ENCODE measurements at regions not wholly inside any gene's neighbourhood (a gene's known extent, or its start where the extent isn't known, plus 50 kb on each side); places are given as distances from the start of the nearest gene placed in this dataset.
A peak's percentile ranks its signal among the peaks of the same experiment; 100 is the strongest.

GRCh38 chr5:37905230-37905629 lies 65.4 kb upstream of the GDNF start (continued):
- TF ChIP-seq KLF16 (tag by site-specific recombination; IDR thresholded peaks at IDR 0.05) (no peak), ZNF558 (tag by site-specific recombination; IDR thresholded peaks at IDR 0.05) (no peak), ZBTB21 (tag by site-specific recombination; IDR thresholded peaks at IDR 0.05) (no peak), SCRT1 (tag by site-specific recombination; IDR thresholded peaks at IDR 0.05; ENCODE audit: borderline replicate concordance) (no peak), ZBTB7A (tag by site-specific recombination; IDR thresholded peaks at IDR 0.05; ENCODE audit: low read depth) (no peak), ZNF354C (tag by site-specific recombination; IDR thresholded peaks at IDR 0.05; ENCODE audit: borderline replicate concordance, low read depth) (no peak), ZNF449 (tag by site-specific recombination; IDR thresholded peaks at IDR 0.05) (no peak), ZNF341 (tag by site-specific recombination; IDR thresholded peaks at IDR 0.05; ENCODE audit: low read depth) (no peak), ZSCAN18 (tag by site-specific recombination; IDR thresholded peaks at IDR 0.05) (no peak)

GRCh38 chr5:37902323-37902722 lies 62.5 kb upstream of the GDNF start:
- Histone ChIP-seq H3K27ac (ENCODE audit: extremely low read depth, low read depth, low read length) (no peak overlapping the region), H3K4me1 (ENCODE audit: control insufficient read depth, insufficient read depth, low read length) (no peaks in the 10 kb centered on the region), H3K9me3 (ENCODE audit: control insufficient read depth, insufficient read depth, low read depth, low read length) (no peaks in the 10 kb centered on the region; the same call in 1 of the 2 replicates), H3K36me3 (ENCODE audit: control insufficient read depth in 2 of 2, insufficient read depth in 1 of 2, low read length in 2 of 2) (no peaks in the 10 kb centered on the region), H3K4me3 (ENCODE audit: low read depth, low read length) (no peak overlapping the region)
- TF ChIP-seq SALL2 (tag by site-specific recombination; IDR thresholded peaks at IDR 0.05; ENCODE audit: borderline replicate concordance) = no peak
- no peak for TF ChIP-seq ZNF514 (tag by site-specific recombination; IDR thresholded peaks at IDR 0.05)
- no peak for TF ChIP-seq ZNF394 (tag by site-specific recombination; IDR thresholded peaks at IDR 0.05; ENCODE audit: borderline replicate concordance)
- TF ChIP-seq ZNF600 (tag by site-specific recombination; IDR thresholded peaks at IDR 0.05) = no peak
- TF ChIP-seq ZNF324 (tag by site-specific recombination; IDR thresholded peaks at IDR 0.05) = no peak
- ChIA-PET CTCF (interaction anchor here (0.7 to 0.9 kb wide), 2 partner anchors 69 to 216 kb away, joined by 3 read pairs; no protein-coding TSS in a partner anchor), POLR2A (no interaction called here)

GRCh38 chr5:37900692-37901091 lies 60.9 kb upstream of the GDNF start:
- Histone ChIP-seq H3K36me3 (ENCODE audit: control insufficient read depth in 2 of 2, insufficient read depth in 1 of 2, low read length in 2 of 2) (no peaks in the 10 kb centered on the region), H3K4me3 (ENCODE audit: low read depth, low read length) (no peak overlapping the region), H3K27ac (ENCODE audit: extremely low read depth, low read depth, low read length) (no peak overlapping the region), H3K9me3 (ENCODE audit: control insufficient read depth, insufficient read depth, low read depth, low read length) (no peaks in the 10 kb centered on the region; the same call in 1 of the 2 replicates), H3K4me1 (ENCODE audit: control insufficient read depth, insufficient read depth, low read length) (no peaks in the 10 kb centered on the region)
- TF ChIP-seq ZNF221 (tag by site-specific recombination; IDR thresholded peaks at IDR 0.05; ENCODE audit: borderline replicate concordance) (no peak), CTCF (tag by site-specific recombination; IDR thresholded peaks at IDR 0.05) (peak; percentile 66), ZNF664 (tag by site-specific recombination; IDR thresholded peaks at IDR 0.05) (no peak), ZNF654 (tag by site-specific recombination; IDR thresholded peaks at IDR 0.05; ENCODE audit: low read depth) (peak; percentile 35), ZNF843 (tag by site-specific recombination; IDR thresholded peaks at IDR 0.05) (no peak), SCRT2 (tag by site-specific recombination; IDR thresholded peaks at IDR 0.05) (peak; percentile 79), ZNF404 (tag by site-specific recombination; IDR thresholded peaks at IDR 0.05) (no peak)
- POLR2A ChIA-PET = no interaction called here
- CTCF ChIA-PET = interaction anchor here (0.6 to 1.2 kb wide), 5 partner anchors 11 to 408 kb away, joined by 3 read pairs; no protein-coding TSS in a partner anchor

All from HEK293 (cell line).